ENCODE measurements at regions not wholly inside any gene's neighbourhood (a gene's known extent, or its start where the extent isn't known, plus 50 kb on each side); places are given as distances from the start of the nearest gene placed in this dataset.

DNA sequence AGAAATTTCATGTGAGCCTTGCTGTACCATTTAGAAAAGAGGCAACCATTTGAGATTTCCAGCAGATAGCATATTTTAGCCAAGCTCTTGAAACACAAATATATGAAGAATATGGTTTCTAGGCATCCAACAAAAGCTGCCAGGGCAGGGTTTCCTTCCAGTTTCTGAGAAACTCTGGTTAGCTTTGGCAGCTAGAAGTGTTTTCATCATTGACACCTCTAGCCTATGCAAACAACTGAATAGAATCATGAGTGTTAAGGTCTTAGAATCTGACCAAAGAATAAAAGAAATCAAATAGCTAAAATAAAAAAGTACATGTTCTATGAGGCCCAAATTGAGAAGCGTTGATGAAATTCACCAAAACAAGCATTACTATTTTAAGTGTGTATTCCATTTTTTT lies 188.1 kb downstream of the TMEM167A start:
- intact Hi-C loops (cut with micrococcal nuclease; ENCODE audit: unreplicated experiment), result loop anchor here (5.0 to 10.0 kb wide), 3 partner anchors 123 to 583 kb away; partner anchors contain the start of gene VCAN
- CTCF ChIA-PET, result interaction anchor here (1.6 kb wide), 1 partner anchor 541 kb away, joined by 3 read pairs; no protein-coding TSS in a partner anchor
- Histone ChIP-seq H3K4me1 (ENCODE audit: control insufficient read depth, insufficient read depth, low read length) (no peaks in the 10 kb centered on the region; the same call in 1 of the 2 replicates), H3K27me3 (replicated peaks in 1 of 2; ENCODE audit: control insufficient read depth in 2 of 2, insufficient read depth in 2 of 2, low read length in 1 of 2) (no peaks in the 10 kb centered on the region), H3K36me3 (ENCODE audit: control insufficient read depth in 2 of 2, insufficient read depth in 2 of 2, low read length in 1 of 2) (no peaks in the 10 kb centered on the region), H3K4me2 (ENCODE audit: control insufficient read depth, insufficient read depth) (no peak overlapping the region), H2AFZ (ENCODE audit: control insufficient read depth, low read depth, low read length) (no peak overlapping the region), H3K9ac (ENCODE audit: control insufficient read depth, insufficient read depth, low read length) (no peak overlapping the region), H3K4me3 (no peak overlapping the region), H3K9me3 (replicated peaks; ENCODE audit: control insufficient read depth, insufficient read depth, low read length) (no peaks in the 10 kb centered on the region), H3K79me2 (ENCODE audit: control insufficient read depth, insufficient read depth, low read length) (no peaks in the 10 kb centered on the region), H3K27ac (ENCODE audit: control insufficient read depth, insufficient read depth) (no peak overlapping the region), H4K20me1 (ENCODE audit: control insufficient read depth, insufficient read depth) (no peaks in the 10 kb centered on the region)
- SMC1A ChIA-PET (ENCODE audit: uncharacterized antibody, unreplicated experiment), result interaction anchor here (1.0 to 1.1 kb wide), 2 partner anchors 13 to 194 kb away, joined by 3 to 4 read pairs; no protein-coding TSS in a partner anchor
- TF ChIP-seq MAX (IDR thresholded peaks at IDR 0.05; ENCODE audit: low read depth, low read length) (no peak), MEF2A (IDR thresholded peaks at IDR 0.05; ENCODE audit: insufficient read depth, low read depth, low read length) (no peak), POLR2AphosphoS2 (IDR thresholded peaks at IDR 0.05; ENCODE audit: low read depth, low read length) (no peak), MTA3 (IDR thresholded peaks at IDR 0.05; ENCODE audit: borderline replicate concordance, low read length) (no peak), SIX5 (IDR thresholded peaks at IDR 0.05; ENCODE audit: low read depth, low read length, severe bottlenecking) (no peak), PAX5 (IDR thresholded peaks at IDR 0.05; ENCODE audit: borderline replicate concordance, low read depth, low read length) (no peak), RCOR1 (conservative IDR thresholded peaks at IDR 0.05; ENCODE audit: low read depth, low read length) (no peak), KAT2A (conservative IDR thresholded peaks at IDR 0.05; ENCODE audit: control insufficient read depth, low read depth, low read length) (no peak), IRF4 (IDR thresholded peaks at IDR 0.05; ENCODE audit: low read depth, low read length) (no peak), CREB1 (IDR thresholded peaks at IDR 0.05; ENCODE audit: low read depth) (no peak), SREBF2 (IDR thresholded peaks at IDR 0.05; ENCODE audit: low read length) (no peak), CHD4 (IDR thresholded peaks at IDR 0.05) (no peak), RAD51 (IDR thresholded peaks at IDR 0.05) (no peak), SP1 (IDR thresholded peaks at IDR 0.05; ENCODE audit: low read depth, low read length) (no peak), NFYB (IDR thresholded peaks at IDR 0.05; ENCODE audit: insufficient read depth, low read depth, low read length) (no peak), NFIC (IDR thresholded peaks at IDR 0.05; ENCODE audit: low read depth, low read length) (no peak), JUNB (IDR thresholded peaks at IDR 0.05) (no peak)
- TF ChIP-seq, protein P1, sequence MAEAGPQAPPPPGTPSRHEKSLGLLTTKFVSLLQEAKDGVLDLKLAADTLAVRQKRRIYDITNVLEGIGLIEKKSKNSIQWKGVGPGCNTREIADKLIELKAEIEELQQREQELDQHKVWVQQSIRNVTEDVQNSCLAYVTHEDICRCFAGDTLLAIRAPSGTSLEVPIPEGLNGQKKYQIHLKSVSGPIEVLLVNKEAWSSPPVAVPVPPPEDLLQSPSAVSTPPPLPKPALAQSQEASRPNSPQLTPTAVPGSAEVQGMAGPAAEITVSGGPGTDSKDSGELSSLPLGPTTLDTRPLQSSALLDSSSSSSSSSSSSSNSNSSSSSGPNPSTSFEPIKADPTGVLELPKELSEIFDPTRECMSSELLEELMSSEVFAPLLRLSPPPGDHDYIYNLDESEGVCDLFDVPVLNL (IDR thresholded peaks at IDR 0.05; ENCODE audit: low read depth, low read length), result no peak
- TF ChIP-seq, protein P2, sequence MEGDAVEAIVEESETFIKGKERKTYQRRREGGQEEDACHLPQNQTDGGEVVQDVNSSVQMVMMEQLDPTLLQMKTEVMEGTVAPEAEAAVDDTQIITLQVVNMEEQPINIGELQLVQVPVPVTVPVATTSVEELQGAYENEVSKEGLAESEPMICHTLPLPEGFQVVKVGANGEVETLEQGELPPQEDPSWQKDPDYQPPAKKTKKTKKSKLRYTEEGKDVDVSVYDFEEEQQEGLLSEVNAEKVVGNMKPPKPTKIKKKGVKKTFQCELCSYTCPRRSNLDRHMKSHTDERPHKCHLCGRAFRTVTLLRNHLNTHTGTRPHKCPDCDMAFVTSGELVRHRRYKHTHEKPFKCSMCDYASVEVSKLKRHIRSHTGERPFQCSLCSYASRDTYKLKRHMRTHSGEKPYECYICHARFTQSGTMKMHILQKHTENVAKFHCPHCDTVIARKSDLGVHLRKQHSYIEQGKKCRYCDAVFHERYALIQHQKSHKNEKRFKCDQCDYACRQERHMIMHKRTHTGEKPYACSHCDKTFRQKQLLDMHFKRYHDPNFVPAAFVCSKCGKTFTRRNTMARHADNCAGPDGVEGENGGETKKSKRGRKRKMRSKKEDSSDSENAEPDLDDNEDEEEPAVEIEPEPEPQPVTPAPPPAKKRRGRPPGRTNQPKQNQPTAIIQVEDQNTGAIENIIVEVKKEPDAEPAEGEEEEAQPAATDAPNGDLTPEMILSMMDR (IDR thresholded peaks at IDR 0.05 in 2 of 3, conservative IDR thresholded peaks at IDR 0.05 in 1 of 3; ENCODE audit: control insufficient read depth in 2 of 3, extremely low read depth in 1 of 3, insufficient read depth in 1 of 3, low read depth in 3 of 3, low read length in 3 of 3), result no peak
- TF ChIP-seq, protein P3, sequence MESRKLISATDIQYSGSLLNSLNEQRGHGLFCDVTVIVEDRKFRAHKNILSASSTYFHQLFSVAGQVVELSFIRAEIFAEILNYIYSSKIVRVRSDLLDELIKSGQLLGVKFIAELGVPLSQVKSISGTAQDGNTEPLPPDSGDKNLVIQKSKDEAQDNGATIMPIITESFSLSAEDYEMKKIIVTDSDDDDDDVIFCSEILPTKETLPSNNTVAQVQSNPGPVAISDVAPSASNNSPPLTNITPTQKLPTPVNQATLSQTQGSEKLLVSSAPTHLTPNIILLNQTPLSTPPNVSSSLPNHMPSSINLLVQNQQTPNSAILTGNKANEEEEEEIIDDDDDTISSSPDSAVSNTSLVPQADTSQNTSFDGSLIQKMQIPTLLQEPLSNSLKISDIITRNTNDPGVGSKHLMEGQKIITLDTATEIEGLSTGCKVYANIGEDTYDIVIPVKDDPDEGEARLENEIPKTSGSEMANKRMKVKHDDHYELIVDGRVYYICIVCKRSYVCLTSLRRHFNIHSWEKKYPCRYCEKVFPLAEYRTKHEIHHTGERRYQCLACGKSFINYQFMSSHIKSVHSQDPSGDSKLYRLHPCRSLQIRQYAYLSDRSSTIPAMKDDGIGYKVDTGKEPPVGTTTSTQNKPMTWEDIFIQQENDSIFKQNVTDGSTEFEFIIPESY (IDR thresholded peaks at IDR 0.05), result no peak
- no TSS peak for BruUV-seq (replicated peaks)
- POLR2A ChIA-PET, result no interaction called here
- no peak for FAIRE-seq
- in situ Hi-C loops (cut with MboI), result no loop called here
- RAD21 ChIA-PET (ENCODE audit: unreplicated experiment), result interaction anchor here (1.4 kb wide), 1 partner anchor 12 kb away, joined by 3 read pairs; no protein-coding TSS in a partner anchor
- WGBS (ENCODE audit: insufficient coverage, insufficient replicate concordance, low lambda C conversion rate, missing lambda C conversion rate), result 20% methylated on average over 1 of the region's 1 CpG
- no peak for ATAC-seq
- no peak for DNase-seq (ENCODE audit: low read depth, low spot score)

Data from GM12878 (cell line).